GM19438 (cell line): ENCODE measurements at regions not wholly inside any gene's neighbourhood (a gene's known extent, or its start where the extent isn't known, plus 50 kb on each side); places are given as distances from the start of the nearest gene placed in this dataset.

Experiments used
- ATAC-seq: cut with Tn5 transposase; IDR thresholded peaks from one replicate; pipeline ENCODE4 v1.9.1; 2021; ENCODE audit warnings: low read depth; ENCODE audit not compliant: unreplicated experiment

DNA sequence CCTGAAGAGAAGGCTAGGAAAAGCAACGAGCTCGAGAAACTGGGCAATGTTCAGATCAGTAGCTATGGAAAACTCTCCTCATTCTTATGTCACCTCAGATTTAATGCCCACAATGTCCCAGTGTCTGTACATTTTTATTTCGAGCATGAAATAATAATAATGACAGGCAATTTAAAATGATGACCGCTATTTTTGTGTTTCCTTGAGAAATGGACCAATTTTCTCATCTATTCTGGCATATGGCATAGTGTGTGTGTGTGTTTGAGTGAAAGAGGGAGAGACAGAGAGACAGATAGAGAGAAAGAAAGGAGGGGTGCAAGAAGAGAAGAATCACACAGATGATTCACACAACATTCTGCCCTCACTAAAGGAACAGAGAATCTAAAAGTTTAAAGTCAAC is 119.1 kb upstream of the C1orf21 start:
- ATAC-seq = no peak

DNA sequence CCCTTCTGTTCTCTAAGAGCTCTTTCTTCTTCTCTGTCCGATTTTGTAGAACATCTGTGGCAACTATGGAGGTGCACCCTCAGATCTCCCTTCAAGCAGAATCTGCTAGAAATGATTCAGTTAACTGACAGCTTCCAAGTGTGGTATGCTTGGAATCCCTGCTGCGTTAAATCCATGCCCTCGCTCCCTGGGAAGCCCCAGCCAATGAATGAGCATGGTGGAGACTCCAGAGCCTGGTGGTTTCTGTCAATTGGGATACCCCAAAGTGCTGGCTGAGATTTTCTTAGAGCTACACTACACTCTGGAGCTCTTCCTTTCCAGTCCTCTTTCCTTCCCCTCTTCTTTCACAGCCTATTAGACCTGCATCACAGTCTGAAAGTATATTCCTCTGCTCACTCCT is 116.3 kb upstream of the C1orf21 start:
- ATAC-seq = no peak

DNA sequence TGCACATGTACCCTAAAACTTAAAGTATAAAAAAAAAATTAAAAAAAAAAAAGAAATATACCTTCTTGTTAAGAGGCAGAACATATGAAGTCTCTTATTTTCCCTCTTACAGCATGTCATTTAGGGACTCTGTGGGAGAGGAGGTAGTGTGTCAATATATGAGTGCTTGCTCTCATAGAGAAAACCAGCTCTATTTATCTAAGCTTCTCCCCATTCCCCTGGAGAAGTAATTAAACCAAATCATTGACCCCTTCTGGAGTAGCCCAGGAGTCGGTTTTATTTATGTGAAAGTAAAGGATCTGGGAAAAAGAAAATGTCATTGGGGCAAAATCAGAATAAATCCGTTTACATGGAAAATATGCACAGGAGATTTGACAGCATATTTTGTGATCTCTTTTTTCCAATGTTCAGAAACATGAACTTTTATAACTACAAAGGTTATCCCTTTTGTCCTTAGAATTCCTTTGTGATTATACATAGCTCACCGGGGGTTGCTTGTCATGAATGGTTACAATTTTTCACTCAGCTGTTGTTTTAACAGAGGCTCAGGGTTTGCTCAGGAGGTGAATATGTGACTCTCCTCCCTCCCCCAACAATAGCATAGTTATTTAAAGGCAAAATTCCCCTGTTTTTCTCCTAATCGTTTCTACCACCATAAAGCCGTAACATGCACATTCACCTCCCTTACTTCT is 114.5 kb upstream of the C1orf21 start:
- no peak for ATAC-seq

DNA sequence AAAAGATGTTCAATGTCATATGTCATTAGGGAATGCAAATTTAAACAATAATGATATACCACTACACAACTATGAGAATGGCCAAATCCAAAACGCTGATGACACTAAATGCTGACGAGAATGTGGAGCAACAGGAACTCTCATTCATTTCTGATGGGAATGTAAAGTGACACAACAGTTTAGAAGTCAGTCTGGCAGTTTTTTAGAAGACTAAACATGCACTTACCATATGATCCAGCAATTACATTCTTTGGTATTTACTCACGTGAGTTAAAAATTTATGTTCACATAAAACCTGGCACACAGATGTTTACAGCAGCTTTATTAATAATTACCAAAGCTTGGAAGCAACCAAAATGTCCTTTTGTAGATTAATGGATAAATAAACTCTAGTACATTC is 110.4 kb upstream of the C1orf21 start:
- ATAC-seq = no peak

DNA sequence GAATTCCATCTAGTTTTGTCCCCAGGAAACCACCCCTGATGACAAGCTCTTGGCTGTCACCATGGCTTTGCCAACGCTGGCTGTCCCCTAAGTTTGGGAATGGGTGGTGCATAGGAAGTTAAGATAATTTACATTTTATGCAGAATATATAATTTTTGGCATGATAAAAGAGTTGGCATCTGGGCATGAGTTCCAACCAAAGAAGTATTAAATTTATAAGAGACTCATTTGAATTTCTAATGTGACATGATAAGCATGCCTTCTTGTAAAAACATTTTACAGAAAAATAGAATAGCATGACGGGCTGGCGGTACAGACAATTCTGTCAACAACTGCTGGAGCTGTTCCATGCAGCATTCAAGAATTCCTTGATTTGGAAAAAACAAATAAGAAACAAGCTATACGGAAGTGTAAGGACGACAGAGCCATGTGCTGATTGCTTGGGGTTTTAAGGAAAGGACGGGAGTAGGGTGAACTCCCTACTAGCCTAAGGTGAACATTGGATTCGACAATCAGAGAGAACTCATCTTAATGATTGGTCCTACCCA is 106.8 kb upstream of the C1orf21 start:
- ATAC-seq = no peak

DNA sequence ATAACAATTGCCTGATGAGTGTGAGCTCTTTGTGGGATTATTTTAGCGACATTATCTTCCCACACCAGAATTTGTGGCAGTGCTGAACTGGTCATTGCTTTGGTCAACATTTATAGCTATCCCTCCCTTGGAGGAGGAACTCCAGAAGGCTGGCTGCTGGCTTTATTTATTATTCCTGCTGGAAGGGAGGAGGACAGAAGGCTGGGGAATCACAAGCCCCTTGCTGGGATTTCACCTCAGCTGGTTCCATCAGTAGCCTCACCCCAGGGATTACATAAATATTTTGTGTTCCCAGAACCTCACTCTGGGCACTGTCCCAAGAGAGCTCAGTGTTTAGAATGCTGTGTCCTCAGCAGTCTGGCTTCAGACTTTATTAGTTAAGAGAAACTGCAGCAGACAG is 102.8 kb upstream of the C1orf21 start:
- no peak for ATAC-seq

DNA sequence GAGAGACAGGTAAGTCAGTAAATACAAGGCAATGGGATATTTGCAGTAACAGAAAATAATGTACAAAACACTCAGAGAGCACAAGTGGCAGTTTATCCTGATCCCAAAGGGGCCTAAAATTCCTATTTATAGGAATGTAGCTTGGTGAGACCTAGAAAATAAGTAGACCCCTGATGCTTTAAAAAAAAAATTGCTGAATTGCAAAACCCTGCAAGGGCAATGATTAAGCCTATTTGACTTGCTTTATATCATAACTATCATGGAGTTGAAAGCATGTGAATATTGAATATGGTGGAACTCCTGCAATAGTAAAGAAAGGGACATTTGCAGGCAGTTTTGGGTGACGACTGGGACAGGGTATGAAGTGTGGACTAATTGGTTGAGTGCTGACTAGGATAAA is 101.9 kb upstream of the C1orf21 start:
- no peak for ATAC-seq

DNA sequence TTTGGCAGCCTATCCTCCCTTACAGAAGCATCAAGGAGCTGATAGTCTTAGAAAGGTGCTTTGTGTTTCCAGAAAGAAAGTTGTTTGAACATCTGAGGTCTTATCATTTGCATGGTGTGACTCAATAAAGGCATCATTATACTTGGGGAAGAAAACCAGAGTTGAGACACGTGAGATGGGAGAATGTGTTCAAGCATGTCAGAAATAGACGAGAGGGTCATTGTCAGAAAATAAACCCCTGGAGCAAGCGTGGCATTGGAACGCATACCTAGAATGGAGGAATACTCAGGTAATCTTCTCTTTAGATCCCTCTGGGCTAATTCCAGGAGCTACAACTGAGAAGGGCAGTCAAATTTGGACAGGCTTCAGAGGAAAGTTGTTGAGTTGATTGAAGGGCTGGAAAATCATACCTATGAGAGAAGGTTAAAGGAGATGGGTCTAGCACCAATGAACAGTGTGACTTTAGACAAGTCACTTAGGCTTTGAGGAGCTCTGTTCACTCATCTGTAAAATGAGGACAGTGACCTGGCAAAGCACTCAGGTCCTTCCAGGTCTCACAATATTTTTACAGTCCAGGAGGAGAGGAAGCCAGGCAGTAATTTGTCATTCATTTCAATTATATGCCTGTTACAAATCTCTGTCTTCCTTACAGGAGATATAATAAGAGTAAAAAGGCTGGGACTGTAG is 101.3 kb upstream of the C1orf21 start:
- ATAC-seq = no peak

DNA sequence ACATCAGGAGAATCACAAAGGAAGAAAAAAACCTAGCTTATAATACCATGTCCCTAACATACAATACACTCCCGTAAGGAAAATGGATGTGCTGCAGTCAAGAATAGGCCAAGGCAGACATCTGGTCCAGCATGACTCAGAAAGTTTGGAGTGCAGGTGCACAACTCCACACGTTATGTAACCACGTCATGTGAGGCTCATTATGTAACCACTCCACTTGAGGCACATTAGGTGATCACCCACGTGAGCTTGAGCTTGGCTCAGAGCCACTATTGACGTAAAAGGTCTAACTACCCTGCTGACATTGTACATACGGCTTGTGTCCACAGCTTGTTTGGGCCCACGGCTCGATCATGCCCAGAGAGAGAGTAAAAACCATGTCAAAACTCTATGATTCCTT is 99.8 kb upstream of the C1orf21 start:
- ATAC-seq = no peak

DNA sequence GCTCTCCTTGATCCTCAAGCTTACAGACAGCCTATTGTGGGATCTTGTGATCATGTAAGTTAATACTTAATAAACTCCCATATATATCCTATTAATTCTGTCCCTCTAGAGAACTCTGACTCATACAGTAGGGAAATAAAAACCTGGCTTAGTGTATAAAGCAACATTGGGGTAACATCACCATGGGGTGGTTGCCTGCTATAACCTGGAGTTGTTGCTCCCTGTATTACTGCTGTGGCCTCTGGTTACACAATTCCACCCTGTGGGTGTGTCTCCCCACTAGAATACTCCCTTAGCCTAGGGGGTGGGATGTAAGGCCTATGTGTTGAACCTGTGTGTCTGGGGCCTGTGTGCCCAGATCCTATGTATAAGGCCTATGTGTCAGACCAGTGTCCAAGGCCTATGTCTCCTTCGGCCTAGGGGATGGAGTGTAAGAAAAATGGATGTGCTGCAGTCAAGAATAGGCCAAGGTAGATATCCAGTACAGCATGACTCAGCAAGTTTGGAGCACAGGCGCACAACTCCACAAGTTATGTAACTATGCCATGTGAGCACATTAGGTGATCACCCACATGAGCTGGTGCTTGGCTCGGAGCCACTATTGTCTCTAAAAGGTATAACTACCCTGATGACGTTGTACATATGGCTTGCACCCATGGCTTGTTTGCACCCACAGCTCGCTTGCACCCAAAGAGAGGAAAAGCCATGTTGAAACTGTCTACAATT is 96.8 kb upstream of the C1orf21 start:
- no peak for ATAC-seq

DNA sequence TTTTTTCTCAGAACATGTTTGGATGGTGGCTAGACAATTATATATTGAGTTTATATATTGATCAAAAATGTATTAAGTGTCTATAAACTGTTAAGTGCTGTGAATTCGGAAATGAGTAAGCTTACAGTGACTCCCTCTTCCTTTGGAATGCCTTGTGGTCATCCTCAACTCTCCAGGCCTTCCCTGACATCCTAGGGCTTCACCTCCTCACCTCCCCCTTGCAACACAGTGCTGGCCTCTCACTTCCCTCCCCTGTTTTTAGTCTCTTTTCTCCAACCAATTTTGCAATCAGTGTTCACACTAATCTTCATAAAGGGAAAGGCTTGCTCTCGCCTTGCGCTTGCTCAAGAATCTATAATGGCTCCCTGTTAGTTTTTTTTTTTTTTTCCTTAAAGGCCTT is 95.1 kb upstream of the C1orf21 start:
- no peak for ATAC-seq

DNA sequence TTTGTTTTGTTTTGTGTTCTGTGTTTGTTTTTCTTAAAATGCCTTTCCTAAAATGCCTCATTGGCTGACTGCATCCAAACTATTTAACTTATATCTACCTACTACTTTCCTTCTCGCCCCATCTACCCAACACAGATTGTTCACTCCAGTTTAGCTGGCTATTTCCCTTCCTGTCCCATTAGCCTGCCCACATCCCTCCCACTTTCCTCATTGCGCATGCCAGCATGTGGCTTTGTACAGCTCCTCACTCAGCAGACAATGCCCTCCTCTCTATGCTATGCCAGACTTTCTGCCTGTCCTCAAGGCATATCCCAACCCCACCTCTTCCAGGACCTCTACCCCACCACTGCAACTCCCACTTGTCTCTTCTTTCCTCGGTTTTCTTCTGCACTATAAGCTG is 94.7 kb upstream of the C1orf21 start:
- no peak for ATAC-seq

DNA sequence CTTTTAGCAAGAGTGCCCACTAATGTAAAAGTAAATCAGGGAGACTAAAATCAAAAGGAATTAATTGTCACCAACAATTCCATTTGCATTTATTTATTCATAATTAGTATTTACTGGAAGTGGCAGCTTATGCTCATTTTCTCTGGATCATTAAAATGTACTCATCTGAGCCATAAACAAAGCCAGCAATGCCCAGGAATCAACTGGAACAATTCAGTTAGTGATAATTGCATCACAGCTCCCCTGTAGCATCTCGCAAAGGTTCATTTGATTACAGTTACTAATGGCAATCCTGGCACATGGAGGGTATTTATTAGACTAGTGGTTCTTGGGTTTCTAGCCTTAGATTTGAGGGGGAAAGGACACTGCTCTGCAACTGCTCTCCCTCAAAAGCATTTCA is 92.7 kb upstream of the C1orf21 start:
- no peak for ATAC-seq

DNA sequence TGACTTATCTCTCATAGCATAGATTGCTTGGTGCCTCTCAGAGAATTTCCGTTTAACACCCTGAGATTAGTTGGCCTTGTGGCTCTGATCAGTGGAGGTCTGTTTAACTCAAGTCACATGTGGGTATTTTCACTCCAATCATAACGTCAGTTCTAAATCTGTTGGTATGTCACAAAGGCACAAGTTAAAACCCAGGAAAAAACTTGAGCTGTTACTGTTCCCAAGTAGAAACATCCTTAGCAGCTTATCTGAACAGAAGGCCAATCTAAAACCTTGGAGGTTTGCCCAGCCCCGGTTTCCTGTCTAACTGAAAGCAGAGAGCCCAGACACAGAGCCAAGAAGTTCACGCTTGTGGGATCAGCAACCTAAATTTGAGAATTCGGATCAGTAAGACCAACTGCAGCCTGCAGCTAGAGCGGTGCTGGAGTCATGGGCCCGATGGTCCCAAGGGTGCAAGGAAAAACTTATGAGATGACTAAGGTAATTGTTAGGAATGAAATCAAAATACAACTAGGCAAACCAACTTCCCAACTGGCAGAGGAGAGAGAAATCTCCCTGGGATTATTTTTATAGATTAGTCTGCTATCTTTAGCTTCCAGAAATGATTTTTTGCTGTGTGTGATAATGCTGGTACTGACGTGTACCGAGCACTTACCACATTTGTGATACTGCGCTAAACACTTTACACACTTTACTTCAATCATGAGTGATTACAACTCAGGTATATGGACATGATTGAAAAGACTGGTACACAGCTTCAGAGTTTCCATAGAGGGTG is 90.2 kb upstream of the C1orf21 start:
- no peak for ATAC-seq

DNA sequence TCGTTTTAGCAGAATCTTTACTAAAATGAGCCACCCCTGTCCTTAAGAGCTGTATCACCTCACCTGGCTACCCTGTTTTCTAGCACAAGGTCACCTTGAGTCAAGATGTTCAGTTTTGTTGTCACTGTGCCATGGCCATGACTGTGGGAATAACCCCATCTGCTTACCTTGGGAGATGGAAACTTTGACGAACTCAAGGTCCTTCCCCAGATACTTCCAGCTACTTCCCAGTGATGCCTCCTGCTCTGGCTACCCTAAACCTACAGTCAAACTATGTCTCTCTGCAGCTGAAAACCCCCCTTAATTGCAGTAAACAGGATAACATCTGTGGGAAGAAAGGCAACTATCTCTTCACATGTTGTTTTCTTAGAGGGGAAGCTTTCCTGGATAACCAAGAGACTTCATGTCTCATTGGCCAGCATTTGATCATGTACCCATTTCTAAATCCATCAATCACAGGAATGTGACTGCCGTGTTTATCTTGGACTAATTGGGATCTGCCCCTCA is 89.5 kb upstream of the C1orf21 start:
- no peak for ATAC-seq

DNA sequence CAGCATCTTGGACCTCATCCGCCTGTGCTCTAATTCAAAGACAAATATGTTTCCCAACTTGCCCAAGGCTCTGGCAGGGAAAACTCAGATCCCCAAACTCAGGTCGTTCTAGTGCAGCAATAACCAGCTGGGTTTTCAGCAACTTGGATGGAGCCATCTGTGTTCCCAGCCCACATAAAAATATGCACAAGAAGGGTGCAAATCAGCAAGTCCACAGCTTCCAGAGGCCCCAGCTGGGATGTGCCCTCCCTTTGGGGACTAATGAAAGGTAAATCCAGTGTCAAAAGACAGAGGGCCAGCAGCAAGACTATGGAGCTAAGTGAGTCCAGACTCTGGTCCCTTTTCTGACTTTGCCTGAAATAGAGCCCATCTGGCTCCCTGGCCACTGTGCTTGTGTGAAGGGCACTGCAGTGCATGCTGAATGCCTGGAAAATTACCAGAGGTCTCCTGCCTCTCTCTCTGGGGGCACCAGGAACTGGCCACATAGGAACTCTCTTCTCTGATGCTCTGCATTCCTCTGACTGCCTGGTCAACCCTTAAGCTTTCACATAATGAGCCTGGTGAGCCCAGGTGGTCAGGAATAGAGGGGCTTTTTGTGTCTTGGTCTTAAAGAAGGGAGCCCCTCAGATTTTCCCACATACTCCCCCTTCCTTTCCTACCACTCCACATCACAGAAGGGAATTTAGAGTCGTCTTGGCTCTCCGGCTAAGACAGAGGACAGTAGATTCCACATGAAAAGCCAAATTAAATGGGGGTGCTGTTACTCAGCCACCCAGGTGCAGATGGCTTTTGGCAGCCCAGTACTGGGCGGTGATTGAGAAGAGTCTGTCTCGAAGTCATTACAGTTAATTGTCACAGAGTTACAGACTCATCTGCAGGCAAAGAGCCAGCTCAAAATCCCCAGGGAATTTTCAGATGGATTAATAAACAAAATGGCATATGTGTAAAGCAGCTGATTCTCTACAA is 88.1 kb upstream of the C1orf21 start:
- ATAC-seq = no peak

DNA sequence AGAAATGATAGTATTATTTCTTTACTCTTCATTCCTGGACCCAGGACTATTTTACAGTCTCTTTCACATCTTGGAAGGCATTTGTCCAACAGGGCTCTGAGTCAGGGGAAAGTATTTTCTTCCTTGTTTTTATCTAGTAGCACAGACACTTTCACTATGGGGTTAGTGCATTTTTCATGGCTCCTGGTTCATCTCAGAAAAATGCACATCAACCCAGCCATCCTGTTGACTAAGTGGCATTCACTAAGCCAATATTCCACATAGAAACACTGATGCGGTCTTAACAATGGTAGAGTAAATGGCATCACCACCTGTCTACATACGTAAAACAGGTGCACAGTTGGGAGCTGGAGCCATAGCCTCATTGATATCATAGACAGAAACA is 87.4 kb upstream of the C1orf21 start:
- no peak for ATAC-seq

DNA sequence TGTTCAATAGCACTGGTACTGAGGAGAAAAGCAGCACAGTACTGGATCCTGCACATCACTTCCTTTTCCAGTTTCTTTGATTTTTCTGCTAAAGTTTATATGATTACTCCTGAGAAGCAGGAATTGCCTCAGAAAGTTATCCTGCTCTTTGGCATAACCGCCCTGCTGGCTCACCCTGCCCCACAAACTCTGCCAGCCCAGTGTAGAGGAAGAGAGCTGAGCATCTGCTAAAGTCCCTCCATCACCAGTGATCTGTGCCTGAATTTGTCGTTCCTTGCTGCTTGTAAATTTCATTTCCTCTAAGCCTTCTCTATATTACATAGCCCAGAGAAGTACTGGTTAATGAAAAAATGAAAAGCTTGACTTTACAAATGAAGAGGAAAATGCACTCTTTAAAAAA is 87.0 kb upstream of the C1orf21 start:
- no peak for ATAC-seq

DNA sequence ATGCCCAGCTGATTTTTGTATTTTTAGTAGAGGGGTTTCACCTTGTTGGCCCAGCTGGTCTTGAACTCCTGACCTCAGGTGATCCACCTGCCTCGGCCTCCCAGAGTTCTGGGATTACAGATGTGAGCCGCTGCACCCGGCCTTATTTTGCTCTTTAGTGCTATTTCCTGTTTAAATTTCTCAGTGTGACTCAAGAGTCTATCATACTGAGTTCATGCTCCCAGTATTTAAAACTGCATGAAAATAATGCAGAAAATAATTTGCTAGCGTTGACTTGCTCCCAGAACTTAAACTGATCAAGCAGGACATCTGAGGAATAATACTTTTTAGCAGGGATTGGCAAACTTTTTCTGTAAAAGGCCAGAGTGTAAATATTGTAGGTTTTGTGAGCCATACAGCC is 86.4 kb upstream of the C1orf21 start:
- no peak for ATAC-seq

DNA sequence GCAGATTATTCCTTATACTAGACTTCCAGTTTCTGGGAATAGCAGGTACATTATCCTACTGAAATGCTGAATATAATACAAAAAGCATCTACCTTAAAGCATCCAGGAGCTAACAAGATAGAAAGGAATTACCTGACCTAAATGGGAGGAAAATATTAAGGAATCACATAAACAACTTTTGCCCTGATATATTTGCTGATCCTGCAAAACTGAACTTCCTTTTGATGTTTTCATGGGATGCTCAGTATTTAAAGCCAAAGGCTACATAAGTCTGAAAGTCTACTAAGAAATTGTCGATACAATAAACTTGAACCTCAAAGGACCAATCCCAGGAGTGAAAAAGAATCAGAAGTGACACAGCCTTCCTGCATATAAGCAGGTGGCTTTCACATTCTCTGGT is 85.6 kb upstream of the C1orf21 start:
- ATAC-seq = no peak
